Urinary bladder (tissue), 3 donors: ENCODE measurements at regions not wholly inside any gene's neighbourhood (a gene's known extent, or its start where the extent isn't known, plus 50 kb on each side); places are given as distances from the start of the nearest gene placed in this dataset.

Source experiments
- DNase-seq: peaks from one replicate; pipeline ENCODE4 v3.0.0-alpha.2; 2015; ENCODE audit errors: extremely low spot score
- H3K27ac ChIP-seq: one replicate; pipeline ENCODE4 v1.5.1; 2013; ENCODE audit warnings: low read depth, mild to moderate bottlenecking, moderate library complexity
- H3K36me3 ChIP-seq: one replicate; pipeline ENCODE4 v1.6.1; 2013; ENCODE audit warnings: mild to moderate bottlenecking, moderate library complexity; ENCODE audit not compliant: insufficient read depth
- H3K4me1 ChIP-seq: one replicate; pipeline ENCODE4 v1.6.1; 2013; ENCODE audit warnings: mild to moderate bottlenecking, moderate library complexity; ENCODE audit not compliant: insufficient read depth
- H3K4me3 ChIP-seq: one replicate; pipeline ENCODE4 v1.5.1; 2013; ENCODE audit warnings: low read depth, low read length
- WGBS: extraction: QIAGEN DNeasy Blood & Tissue Kit; methylation state at CpG from one replicate; pipeline ENCODE4 v1.1.7; 2013; 5-methylcytosine and 5-hydroxymethylcytosine counted together
- donor health status: healthy with polysubstance abuse.
- donor health status: healthy.

GRCh38 chr11:95699631-95700470, 89.7 kb downstream of the FAM76B start:
- Histone ChIP-seq H3K4me3 (no peak overlapping the region), H3K36me3 (no peaks in the 10 kb centered on the region), H3K27ac (no peak overlapping the region), H3K4me1 (no peaks in the 10 kb centered on the region)
- no peak for DNase-seq
- WGBS = 72% methylated on average over 2 of the region's 2 CpGs

GRCh38 chr11:95698676-95699557, 90.7 kb downstream of the FAM76B start:
- no peak overlapping the region for H3K4me3 ChIP-seq
- H3K4me1 ChIP-seq = no peaks in the 10 kb centered on the region
- H3K36me3 ChIP-seq = no peaks in the 10 kb centered on the region
- no peak for DNase-seq
- H3K27ac ChIP-seq = no peak overlapping the region
- 75% methylated on average over 4 of the region's 4 CpGs for WGBS

DNA sequence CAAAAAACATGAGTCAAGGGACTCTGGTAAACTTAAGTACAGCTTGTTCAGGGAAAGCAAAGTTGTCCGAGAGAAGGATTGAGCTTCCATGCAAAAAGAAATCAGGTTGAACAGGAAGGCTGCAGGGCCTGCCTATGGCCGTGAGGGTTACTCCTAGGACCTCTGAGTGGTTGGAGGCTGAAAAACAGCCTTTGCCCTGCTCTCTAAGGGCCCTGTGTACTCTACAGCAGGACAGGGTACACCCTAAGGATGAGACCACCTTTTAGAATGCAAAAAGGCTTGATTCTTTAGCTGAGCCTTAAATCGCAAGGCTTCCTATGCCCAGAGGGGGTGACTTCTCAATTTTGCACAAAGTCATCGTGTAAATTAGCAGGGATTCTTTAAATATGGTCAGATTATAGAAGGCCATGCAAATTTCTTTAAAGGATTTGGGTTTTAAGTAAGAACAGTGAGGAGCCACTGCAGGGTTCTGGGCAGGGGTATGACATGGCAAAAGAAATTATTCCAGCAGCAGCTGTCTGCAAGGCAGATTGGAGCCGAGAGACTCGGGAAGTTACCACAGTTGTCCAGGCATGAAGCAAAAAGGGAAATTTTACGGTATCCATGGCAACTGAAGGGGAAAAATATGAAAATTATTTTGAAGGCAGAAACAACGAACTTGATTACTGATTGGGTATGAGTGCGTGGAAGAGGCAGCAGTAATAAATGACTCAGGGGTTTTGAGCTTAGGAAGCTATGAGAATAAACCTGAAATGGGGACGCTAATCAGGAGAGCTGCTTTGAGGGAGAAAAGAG, 91.8 kb downstream of the FAM76B start:
- no peak for DNase-seq
- no peaks in the 10 kb centered on the region for H3K4me1 ChIP-seq
- 85% methylated on average over 10 of the region's 10 CpGs for WGBS
- no peaks in the 10 kb centered on the region for H3K36me3 ChIP-seq
- H3K4me3 ChIP-seq = no peak overlapping the region
- no peak overlapping the region for H3K27ac ChIP-seq

GRCh38 chr11:95695181-95695580, 94.4 kb downstream of the FAM76B start:
- DNase-seq = no peak
- Histone ChIP-seq H3K4me1 (no peaks in the 10 kb centered on the region), H3K36me3 (no peaks in the 10 kb centered on the region), H3K27ac (no peak overlapping the region), H3K4me3 (no peak overlapping the region)

GRCh38 chr11:95693298-95693697, 96.3 kb downstream of the FAM76B start:
- Histone ChIP-seq H3K36me3 (no peaks in the 10 kb centered on the region), H3K27ac (no peak overlapping the region), H3K4me3 (no peak overlapping the region), H3K4me1 (peaks cover 2% of the 10 kb centered on the region)
- 43% methylated on average over 1 of the region's 1 CpG for WGBS
- no peak for DNase-seq

DNA sequence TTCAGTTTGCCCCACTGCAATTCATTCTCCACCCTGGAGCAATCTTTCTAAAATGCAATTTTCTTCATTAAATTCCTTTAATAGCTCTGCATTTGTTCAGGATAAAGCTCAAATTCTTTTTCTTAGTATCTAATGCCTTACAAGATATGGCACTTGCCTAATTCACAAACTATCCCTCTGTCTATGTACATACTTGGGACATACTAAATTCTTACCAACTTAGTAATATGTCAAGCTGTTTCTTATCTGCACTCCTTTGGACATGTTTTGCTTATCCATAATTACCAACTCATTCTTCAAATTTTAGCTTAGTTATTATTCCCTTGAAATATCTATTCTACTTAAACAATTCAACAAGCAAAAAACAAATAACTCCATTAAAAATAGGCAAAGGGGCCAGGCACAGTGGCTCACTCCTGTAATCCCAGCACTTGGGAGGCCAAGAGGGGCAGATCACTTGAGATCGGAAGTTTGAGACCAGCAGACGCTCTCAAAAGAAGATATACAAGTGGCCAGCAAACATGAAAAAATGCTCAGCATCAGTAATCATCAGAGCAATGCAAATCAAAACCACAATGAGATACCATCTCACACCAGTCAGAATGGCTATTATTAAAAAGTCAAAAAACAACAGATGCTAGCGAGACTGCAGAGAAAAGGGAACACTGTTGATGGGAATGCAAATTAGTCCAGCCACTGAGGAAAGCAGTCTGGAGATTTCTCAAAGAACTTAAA, 96.9 kb downstream of the FAM76B start:
- Histone ChIP-seq H3K4me1 (peaks cover 2% of the 10 kb centered on the region), H3K27ac (no peak overlapping the region), H3K4me3 (no peak overlapping the region), H3K36me3 (no peaks in the 10 kb centered on the region)
- no peak for DNase-seq
- WGBS = 63% methylated on average over 3 of the region's 3 CpGs

- no peak overlapping the region for H3K27ac ChIP-seq
- 94% methylated on average over 3 of the region's 3 CpGs for WGBS
- H3K4me1 ChIP-seq = peaks cover 2% of the 10 kb centered on the region
- no peak overlapping the region for H3K4me3 ChIP-seq
- DNase-seq = no peak
- H3K36me3 ChIP-seq = no peaks in the 10 kb centered on the region
Observed at GRCh38 chr11:95690100-95690499, 99.5 kb downstream of the FAM76B start.

DNA sequence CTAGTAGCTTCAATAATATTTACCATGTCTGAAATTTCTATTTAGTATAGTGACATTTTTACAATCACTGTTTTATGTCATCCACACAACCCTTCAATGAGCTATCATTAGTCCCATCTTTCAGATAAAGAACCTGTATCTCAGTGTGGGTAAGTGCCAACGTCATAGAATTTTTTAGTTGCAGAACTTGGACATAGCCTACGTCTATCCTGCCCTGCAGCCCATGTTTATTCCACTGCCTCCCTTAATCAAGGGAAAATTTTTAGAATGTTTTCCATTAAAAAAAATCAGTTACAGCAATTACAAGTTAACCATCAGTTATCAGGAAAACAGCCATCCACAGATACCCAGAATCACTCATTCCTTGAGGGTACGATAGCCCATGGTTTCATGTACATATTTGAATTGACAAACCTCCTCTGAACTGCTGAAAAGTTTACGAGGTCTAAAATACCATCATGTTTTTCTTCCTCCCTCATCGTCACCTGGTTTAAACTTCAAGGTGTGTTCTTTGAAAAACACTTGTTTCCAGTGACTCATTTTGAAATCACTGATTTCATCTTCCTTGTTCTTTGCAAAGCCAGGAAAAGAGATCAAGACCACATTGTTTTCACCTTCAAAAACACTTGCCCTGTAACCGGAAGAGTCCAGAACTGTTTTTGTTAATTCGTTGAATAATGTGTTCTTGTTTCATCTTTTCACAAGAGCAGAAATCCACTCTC, 100.9 kb downstream of the FAM76B start:
- H3K4me3 ChIP-seq = no peak overlapping the region
- H3K36me3 ChIP-seq = no peaks in the 10 kb centered on the region
- H3K4me1 ChIP-seq = peaks cover 2% of the 10 kb centered on the region
- H3K27ac ChIP-seq = no peak overlapping the region
- no peak for DNase-seq
- 66% methylated on average over 7 of the region's 7 CpGs for WGBS

DNA sequence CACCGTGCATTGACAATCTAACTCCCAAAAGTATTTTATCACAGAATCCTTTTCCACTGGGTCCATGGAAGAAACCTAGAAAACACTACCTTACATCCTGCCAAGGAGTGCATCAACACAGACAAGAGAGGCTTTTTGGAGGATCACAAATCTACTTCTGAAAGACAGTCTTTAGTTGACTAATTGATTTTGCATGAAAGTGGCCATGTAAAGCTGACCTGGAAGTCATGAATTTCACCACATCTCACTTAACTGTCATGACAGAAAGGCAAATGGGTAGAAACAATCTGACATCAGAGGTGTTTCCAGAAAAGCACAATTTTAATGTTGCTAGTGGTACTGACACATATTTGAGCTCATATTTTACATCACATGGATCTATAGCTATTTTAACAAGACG, 101.6 kb downstream of the FAM76B start:
- H3K27ac ChIP-seq = no peak overlapping the region
- H3K36me3 ChIP-seq = no peaks in the 10 kb centered on the region
- WGBS = 82% methylated on average over 2 of the region's 2 CpGs
- no peak for DNase-seq
- peaks cover 2% of the 10 kb centered on the region for H3K4me1 ChIP-seq
- H3K4me3 ChIP-seq = no peak overlapping the region

DNA sequence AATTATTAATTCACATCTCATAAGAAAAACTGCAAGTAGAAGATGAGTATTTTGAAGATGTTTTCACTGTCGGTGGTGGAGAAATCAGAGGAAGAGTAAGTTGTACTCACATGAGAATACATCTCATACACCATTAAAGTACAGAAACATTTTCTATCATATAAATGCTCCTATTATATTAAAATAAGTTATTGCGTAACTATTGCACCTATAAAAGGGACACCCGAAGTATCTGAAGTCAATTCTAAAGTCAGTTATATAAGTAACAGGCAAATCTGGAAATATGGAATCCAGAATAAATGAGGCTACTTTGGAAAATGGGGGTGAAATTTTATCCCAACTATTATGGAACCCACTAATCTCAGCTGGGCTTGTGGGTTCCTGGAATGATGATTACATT, 103.3 kb downstream of the FAM76B start:
- WGBS = 96% methylated on average over 3 of the region's 3 CpGs
- Histone ChIP-seq H3K27ac (no peak overlapping the region), H3K4me1 (peaks cover 2% of the 10 kb centered on the region), H3K4me3 (no peak overlapping the region), H3K36me3 (no peaks in the 10 kb centered on the region)
- no peak for DNase-seq

GRCh38 chr11:95684701-95685100, 104.9 kb downstream of the FAM76B start:
- H3K4me1 ChIP-seq = peaks cover under 1% of the 10 kb centered on the region
- no peak for DNase-seq
- no peak overlapping the region for H3K4me3 ChIP-seq
- no peaks in the 10 kb centered on the region for H3K36me3 ChIP-seq
- 94% methylated on average over 2 of the region's 2 CpGs for WGBS
- H3K27ac ChIP-seq = no peak overlapping the region

DNA sequence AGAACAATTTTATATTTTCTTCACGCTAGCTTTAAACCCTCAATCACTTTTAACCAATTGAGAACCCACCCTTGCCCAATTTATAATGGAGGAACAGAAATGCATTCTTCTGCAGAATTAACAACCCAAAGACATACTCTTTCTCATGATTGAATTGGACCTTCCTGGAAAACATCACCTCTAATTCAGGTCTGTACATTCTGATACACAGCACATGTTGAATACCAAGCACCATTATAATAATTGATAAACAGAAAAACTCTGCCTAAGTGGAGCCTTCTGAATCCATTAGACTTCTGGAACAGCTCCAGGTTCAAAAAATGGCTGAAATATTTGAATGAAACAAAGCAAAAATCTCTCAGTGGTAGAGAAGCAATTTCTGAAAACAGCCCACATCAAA, 105.4 kb downstream of the FAM76B start:
- Histone ChIP-seq H3K4me3 (no peak overlapping the region), H3K36me3 (no peaks in the 10 kb centered on the region), H3K27ac (no peak overlapping the region), H3K4me1 (no peaks in the 10 kb centered on the region)
- no peak for DNase-seq
- WGBS = 97% methylated on average over 1 of the region's 1 CpG
